ENCODE measurements at regions not wholly inside any gene's neighbourhood (a gene's known extent, or its start where the extent isn't known, plus 50 kb on each side); places are given as distances from the start of the nearest gene placed in this dataset.

- no peak for DNase-seq
Observed at GRCh38 chr4:111187108-111187507, 564.2 kb upstream of the PITX2 start.

DNA sequence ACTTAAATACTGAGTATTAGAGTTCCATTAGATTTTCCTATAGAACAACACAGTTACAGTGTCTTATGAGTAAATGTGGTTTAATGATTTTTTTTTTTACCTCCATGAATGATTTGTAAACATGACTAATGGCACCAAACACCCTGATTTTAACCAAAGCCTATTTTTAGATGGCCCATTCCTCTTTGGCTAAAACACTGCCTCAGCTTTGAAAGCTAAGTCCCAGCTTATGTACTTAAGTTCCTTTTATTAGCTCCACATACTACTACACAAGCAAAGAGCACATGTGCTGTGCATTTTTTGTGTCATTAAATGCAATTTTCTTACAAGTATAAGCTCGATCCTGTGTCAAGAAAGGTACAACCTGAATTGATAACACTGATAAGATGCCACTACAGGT, 575.6 kb upstream of the PITX2 start:
- no peak for DNase-seq

GRCh38 chr4:111204797-111205196, 581.9 kb upstream of the PITX2 start:
- DNase-seq, result no peak

GRCh38 chr4:111208970-111209369, 586.1 kb upstream of the PITX2 start:
- DNase-seq, result no peak

- DNase-seq, result no peak
Observed at GRCh38 chr4:111209706-111210105, 586.8 kb upstream of the PITX2 start.

DNA sequence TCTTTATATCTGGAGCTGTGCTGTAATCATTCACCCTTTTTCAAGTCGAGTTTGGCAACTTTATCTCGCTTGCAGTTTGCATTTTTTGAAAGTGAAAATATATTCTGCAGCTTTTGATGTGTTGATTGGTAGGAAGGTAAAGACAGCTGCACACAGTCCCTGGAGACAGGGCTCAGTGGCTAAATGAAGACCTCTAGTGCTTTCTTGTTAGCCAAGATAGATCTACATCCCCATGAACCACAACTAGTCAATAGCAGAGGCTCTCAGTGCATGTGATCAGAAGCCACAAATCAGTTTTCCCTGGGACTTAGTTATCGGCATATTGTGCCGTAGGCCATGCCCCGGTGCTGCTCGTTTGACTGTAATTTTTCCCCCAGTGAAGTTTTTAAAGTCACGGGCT, 587.7 kb upstream of the PITX2 start:
- DNase-seq, result no peak

- DNase-seq, result no peak
Observed at GRCh38 chr4:111213531-111213930, 590.7 kb upstream of the PITX2 start.

DNA sequence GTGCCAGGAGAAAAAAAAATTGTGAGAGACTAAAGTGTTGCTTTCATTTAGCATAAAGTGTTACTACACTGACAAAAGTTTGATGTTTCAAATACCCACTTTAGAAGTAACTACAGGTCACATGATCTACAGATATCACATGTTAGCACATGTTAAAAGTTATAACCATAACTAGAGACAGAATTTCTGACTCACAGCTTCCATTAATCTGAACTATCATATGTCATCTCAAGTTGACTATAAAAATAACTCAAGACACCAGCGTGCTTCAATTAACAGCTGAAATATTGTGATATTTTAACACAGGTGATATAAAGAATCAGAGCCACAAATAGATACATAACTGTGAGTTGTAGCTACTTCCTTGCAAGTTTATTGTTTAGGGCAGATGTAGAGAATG, 591.5 kb upstream of the PITX2 start:
- DNase-seq, result no peak

DNA sequence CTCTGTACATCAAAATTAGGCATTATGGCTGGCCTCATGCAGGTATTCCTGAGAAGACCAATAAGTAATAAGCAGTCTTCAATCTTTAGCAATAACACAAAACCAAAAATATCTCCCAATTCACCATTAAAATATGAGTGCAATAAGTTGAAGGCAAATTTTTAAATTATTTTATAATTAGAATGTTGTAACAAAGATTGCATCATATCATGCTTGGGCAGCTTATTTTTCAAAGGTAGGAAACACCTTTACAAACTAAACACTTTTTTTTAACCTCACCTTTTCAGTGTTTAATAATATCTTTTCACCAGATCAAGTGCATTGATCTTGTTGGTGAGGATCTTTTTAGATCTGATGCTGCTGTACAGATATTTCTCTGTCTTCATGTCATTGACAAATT, 592.9 kb upstream of the PITX2 start:
- DNase-seq, result no peak

GRCh38 chr4:111216791-111217190, 593.9 kb upstream of the PITX2 start:
- no peak for DNase-seq

DNA sequence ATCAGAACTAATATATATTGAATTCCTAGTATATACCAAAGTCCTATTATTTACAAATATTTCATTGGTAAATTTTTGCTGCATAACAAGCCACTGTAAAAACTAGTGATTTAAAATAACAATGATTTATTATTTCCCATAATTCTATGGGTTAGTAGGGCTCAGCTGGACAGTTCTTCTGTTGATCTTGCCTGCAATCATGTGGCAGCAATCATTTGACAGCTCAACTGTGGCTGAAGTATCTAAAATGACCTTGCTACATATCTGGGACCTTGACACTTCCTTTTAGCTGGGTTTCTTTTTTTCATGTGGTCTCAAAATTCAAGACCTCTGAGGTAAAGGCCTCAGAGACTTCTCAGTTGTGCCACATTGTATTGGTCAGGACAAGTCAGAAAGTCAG, 598.5 kb upstream of the PITX2 start:
- no peak for DNase-seq

DNA sequence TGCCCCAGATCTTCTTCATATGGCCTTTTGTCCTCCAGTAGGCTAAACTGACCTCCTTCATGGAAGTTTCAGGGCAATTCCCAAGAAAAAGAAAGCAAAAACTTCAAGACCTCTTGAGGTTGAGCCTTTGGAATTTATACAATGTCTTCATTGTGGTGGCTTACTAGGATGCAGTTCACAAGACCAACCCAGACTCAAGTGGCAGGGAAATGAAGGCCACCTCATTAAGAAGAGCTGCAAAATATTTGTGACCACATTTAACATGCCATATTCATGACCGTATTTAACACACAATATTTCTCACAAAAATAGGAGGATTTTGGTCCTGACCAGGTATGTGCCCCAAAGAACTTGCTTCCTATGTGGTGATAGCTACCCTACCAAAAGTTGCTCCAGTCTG, 605.5 kb upstream of the PITX2 start:
- no peak for DNase-seq

- DNase-seq, result no peak
Observed at GRCh38 chr4:111228874-111229273, 606.0 kb upstream of the PITX2 start.

DNA sequence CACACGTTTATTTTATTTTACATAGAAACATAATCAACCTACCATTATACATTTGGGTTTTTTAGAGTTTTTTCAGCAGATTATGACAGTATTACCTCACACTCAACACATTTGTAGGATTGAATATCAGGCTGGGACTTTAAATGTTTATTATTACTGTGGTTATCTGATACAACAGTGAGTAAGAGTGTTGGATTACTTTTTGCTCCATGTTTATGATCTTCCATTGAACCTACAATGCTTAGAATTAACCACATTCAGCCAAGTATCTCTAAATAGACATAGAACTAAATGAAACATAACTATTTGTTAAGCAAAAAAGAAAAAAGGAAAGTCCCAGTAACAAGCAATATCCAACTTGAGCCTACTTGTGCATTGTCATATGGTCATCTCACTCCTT, 607.4 kb upstream of the PITX2 start:
- no peak for DNase-seq

GRCh38 chr4:111231281-111231680, 608.4 kb upstream of the PITX2 start:
- DNase-seq, result no peak

DNA sequence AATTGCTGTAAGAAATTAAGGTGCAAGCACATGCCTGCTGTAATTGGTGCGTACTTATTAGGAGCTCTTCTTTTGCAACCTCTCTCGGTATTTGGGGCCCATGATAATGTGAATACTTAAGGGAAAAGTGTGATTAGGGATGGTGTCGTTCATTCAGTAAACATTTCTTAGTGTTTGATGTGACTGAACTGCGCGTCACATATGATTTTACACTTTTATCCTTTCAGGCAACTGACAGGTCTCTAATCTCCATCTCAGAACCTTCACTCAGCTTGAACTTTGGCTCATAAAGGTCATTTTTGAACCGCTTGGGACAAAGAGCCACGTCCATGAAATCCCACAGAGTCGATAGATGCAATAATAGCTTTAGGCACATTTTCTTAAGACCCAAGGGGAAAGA, 612.1 kb upstream of the PITX2 start:
- no peak for DNase-seq

- no peak for DNase-seq
Observed at GRCh38 chr4:111263836-111264235, 641.0 kb upstream of the PITX2 start.

- no peak for DNase-seq
Observed at GRCh38 chr4:111266937-111267336, 644.1 kb upstream of the PITX2 start.

DNA sequence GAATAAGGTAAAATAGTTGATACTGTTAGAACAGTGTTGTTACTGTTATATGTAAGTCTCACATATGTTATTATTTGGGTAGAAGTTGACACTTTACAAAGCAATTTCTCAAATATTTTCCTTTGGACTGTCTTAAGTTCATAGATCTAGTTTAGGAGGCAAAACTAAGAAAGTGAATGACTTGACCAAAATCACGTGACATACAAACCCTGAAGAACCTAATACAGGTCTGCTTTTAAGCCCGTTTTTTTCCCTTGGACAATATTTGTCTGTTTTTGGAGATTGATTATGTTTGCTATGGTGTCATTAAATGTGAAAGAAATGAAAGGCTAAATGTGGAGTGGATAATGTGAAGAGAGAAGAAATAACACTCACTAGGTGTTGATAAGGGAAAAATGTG, 644.9 kb upstream of the PITX2 start:
- no peak for DNase-seq

DNA sequence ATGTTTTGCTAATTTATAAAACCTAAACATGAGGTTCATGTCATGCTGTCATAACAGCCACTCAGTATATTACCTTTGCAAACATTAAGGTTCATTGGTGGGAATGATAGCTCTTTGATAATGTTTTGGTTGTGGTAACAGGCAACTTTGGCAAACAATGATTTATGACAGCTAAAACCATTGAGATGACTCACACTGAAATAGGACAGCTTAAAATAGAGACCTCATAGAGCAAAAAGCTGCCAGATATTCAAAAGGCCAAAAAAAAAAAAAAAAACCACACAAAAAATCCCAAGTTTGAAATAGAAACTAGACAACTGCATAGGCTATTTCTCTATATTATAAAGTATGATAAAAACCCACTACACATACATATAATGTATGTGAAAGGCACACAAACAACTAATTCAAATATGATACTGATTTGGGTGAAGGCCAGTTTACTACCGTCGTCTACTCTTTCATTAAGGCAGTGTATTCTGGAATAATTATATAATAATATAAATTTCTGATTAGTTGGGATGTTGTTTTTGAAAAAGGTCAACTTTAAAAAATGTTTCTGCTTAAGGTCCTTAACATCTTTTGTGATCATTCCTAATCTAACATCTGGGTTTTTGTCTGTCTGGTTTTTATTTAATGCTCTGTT, 646.0 kb upstream of the PITX2 start:
- DNase-seq, result no peak

DNA sequence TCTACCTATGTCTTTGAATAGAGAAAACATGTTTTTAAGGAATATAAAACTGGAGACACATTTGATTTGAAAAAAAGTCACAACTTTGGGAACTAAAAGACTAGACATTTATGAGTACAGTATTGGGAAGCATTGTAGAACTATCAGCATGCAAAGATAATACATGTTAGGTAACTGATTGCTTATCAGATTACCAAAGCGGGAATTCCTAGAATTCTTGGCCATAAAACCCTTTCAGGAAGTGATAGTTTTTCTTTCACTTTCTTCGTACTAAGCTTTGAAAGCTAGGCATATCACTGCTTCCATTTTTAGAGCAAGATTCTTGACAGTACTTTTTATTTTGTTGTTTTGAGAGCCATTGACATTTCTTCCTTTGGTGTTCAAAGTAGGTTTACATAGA, 646.6 kb upstream of the PITX2 start:
- no peak for DNase-seq

GRCh38 chr4:111274060-111274459, 651.2 kb upstream of the PITX2 start:
- no peak for DNase-seq

DNA sequence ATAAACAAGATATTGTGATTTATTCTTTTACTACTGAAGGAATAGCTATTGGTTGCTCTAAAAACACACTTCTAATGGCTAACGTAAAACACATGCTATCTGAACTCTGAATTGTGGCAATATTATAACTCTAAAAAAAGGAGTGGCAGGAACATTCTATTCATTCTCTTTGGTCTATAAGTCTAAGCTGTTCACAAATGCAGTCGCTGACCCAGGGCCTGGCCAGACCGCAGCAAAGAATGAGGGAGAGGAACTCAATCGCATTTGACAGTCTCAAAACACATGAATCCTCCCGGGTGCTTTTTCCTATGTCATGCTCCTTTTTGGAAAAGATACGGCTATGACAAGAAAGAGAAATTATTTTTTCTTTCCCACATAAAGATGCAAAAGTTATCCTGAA, 651.6 kb upstream of the PITX2 start:
- no peak for DNase-seq

DNA sequence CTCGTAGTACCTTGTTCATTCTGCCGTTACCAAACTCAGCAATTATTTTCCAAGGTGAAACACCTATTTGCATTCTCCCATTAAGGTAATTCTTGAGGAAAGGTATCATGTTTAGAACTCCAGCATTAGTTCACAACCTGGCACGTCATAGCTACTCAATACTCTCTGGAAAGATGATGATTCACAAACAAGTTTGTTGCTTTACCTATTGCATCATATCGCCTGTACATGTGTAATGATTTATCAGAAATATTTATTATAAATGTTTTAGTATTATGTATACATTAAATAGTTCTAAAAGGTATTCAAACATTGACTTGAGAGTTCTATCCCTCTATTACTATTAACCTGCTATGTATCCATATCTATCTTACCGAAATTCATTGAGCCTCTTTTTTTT, 658.3 kb upstream of the PITX2 start:
- no peak for DNase-seq

DNA sequence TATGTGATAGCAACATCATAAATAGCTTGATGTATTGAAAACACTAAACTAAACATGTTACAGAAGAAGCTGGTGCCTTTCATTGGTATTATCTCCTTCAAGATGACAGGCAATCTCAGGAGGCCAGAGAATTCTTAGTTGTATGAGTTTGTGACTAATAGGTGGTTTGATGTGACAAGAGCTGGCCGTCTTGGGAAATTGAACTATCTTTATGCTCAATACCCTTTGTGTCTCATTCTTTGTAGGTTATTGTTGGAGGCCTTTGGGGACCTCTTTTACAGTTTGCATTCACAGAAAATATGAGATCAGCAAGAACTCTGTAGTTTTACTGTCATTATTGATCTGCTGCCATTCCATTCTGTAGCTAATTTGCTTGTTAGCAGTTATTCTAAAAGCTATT, 659.2 kb upstream of the PITX2 start:
- no peak for DNase-seq
